GM12878 (cell line): ENCODE measurements at regions not wholly inside any gene's neighbourhood (a gene's known extent, or its start where the extent isn't known, plus 50 kb on each side); places are given as distances from the start of the nearest gene placed in this dataset.

Source experiments
- ATAC-seq: fragments of 200-7000 bp; cut with Tn5 transposase; 3 replicates; pipeline ENCODE4 v1.9.1; 2020; ENCODE audit warnings: mild to moderate bottlenecking, moderate library complexity
- BruUV-seq: library from RNA; stranded (reverse); fragments of 400-500 nt; replicated peaks from 2 replicates; lab custom pipeline; 2021; lab: Mats Ljungman, UMichigan
- CTCF ChIA-PET: fragments of 300-600 bp; sonication (Branson Sonifier 250); formaldehyde crosslinking; extraction: SDS; loops from one replicate; lab custom pipeline; 2021; ENCODE audit warnings: inconsistent platforms; lab: Yijun Ruan, JAX
- POLR2A ChIA-PET: fragments of 350-600 bp; formaldehyde crosslinking; extraction: SDS; loops from one replicate; lab custom pipeline; 2021; ENCODE audit warnings: inconsistent platforms; lab: Charles Lee
- RAD21 ChIA-PET: fragments of 300-600 bp; sonication (Branson Sonifier 250); formaldehyde crosslinking; loops from one replicate; lab custom pipeline; 2023; ENCODE audit warnings: antibody characterized with exemption; ENCODE audit not compliant: unreplicated experiment; lab: Charles Lee
- SMC1A ChIA-PET: fragments of 300-600 bp; sonication (Branson Sonifier 250); formaldehyde crosslinking; loops from one replicate; lab custom pipeline; 2023; ENCODE audit not compliant: unreplicated experiment, uncharacterized antibody; lab: Charles Lee
- DNase-seq: peaks from one replicate; pipeline ENCODE4 v3.0.0-alpha.2; 2011; ENCODE audit warnings: low read depth, low spot score
- FAIRE-seq: peaks from 3 replicates; lab custom pipeline; 2011; peaks lifted over from hg19 to GRCh38; lab: Jason Lieb, UNC
- H2AFZ ChIP-seq: 2 replicates; pipeline ENCODE4 v1.6.0; 2011; ENCODE audit warnings: low read depth, low read length, control low read depth; ENCODE audit not compliant: control insufficient read depth
- H3K27ac ChIP-seq: 2 replicates; pipeline ENCODE4 v1.5.1; 2011; ENCODE audit warnings: control low read depth; ENCODE audit not compliant: control insufficient read depth, insufficient read depth
- H3K27me3 ChIP-seq, 2 experiments: replicated peaks in 1 of 2; 2 replicates each; pipeline versions ENCODE4 v1.6.0 to v1.6.1; 2011; ENCODE audit warnings: low read length in 1 of 2; ENCODE audit not compliant: control insufficient read depth in 2 of 2, insufficient read depth in 2 of 2
- H3K36me3 ChIP-seq, 2 experiments: 2 replicates each; pipeline ENCODE4 v1.5.1; 2011; ENCODE audit warnings: low read length in 1 of 2; ENCODE audit not compliant: control insufficient read depth in 2 of 2, insufficient read depth in 2 of 2
- H3K4me1 ChIP-seq: 2 replicates; pipeline ENCODE4 v1.6.1; 2011; ENCODE audit warnings: mild to moderate bottlenecking, low read length, moderate library complexity, mixed read lengths; ENCODE audit not compliant: control insufficient read depth, insufficient read depth
- H3K4me2 ChIP-seq: 2 replicates; pipeline ENCODE4 v1.6.0; 2011; ENCODE audit warnings: control low read depth; ENCODE audit not compliant: control insufficient read depth, insufficient read depth
- H3K4me3 ChIP-seq: fragments of 200-600 bp; sonication (generic); 2 replicates; pipeline ENCODE4 v1.5.1; 2016
- H3K79me2 ChIP-seq: 2 replicates; pipeline ENCODE4 v1.6.0; 2011; ENCODE audit warnings: low read length; ENCODE audit not compliant: control insufficient read depth, insufficient read depth
- H3K9ac ChIP-seq: 2 replicates; pipeline ENCODE4 v1.8.0; 2011; ENCODE audit warnings: low read length, control low read depth, mixed read lengths; ENCODE audit not compliant: control insufficient read depth, insufficient read depth
- H3K9me3 ChIP-seq: replicated peaks from 3 replicates; pipeline ENCODE4 v1.5.1; 2011; ENCODE audit warnings: mild to moderate bottlenecking, low read length; ENCODE audit not compliant: control insufficient read depth, insufficient read depth
- H4K20me1 ChIP-seq: 2 replicates; pipeline ENCODE4 v1.6.0; 2011; ENCODE audit not compliant: control insufficient read depth, insufficient read depth
- ASH2L ChIP-seq: fragments of 300-600, 200-600 bp; sonication (generic); IDR thresholded peaks from 2 replicates; pipeline ENCODE4 v1.6.1; 2017; ENCODE audit warnings: low read depth, mild to moderate bottlenecking, borderline replicate concordance
- ATF7 ChIP-seq: fragments of 450-650 bp; IDR thresholded peaks from 2 replicates; pipeline ENCODE4 v1.6.1; 2016; ENCODE audit warnings: low read depth, mild to moderate bottlenecking
- BRCA1 ChIP-seq: IDR thresholded peaks from 2 replicates; pipeline ENCODE4 v1.6.1; 2011; ENCODE audit warnings: low read depth, low read length, improper control_type of control experiment
- CBFB ChIP-seq: IDR thresholded peaks from 2 replicates; pipeline ENCODE4 v1.6.1; 2016; ENCODE audit warnings: antibody characterized with exemption, low read depth
- CBX5 ChIP-seq: sonication (generic); IDR thresholded peaks from 2 replicates; pipeline ENCODE4 v1.6.1; 2016; ENCODE audit warnings: low read depth, moderate library complexity, mild to moderate bottlenecking, inconsistent platforms
- FOXM1 ChIP-seq: IDR thresholded peaks from 2 replicates; pipeline ENCODE4 v1.6.1; 2012; ENCODE audit warnings: low read depth, mild to moderate bottlenecking, inconsistent platforms, low read length, moderate library complexity
- JUND ChIP-seq: IDR thresholded peaks from 2 replicates; pipeline ENCODE4 v1.6.1; 2012; ENCODE audit warnings: low read depth, mild to moderate bottlenecking, low read length, improper control_type of control experiment, moderate library complexity
- NFIC ChIP-seq: IDR thresholded peaks from 2 replicates; pipeline ENCODE4 v1.6.1; 2012; ENCODE audit warnings: low read depth, mild to moderate bottlenecking, inconsistent platforms, low read length, moderate library complexity
- RUNX3 ChIP-seq: IDR thresholded peaks from 2 replicates; pipeline ENCODE4 v1.6.1; 2012; ENCODE audit warnings: low read length, inconsistent platforms
- STAT1 ChIP-seq: fragments of 450-650 bp; conservative IDR thresholded peaks from 2 replicates; pipeline ENCODE4 v1.6.1; 2014; ENCODE audit warnings: antibody characterized with exemption, mild to moderate bottlenecking
- WRNIP1 ChIP-seq: IDR thresholded peaks from 2 replicates; pipeline ENCODE4 v1.6.1; 2011; ENCODE audit warnings: low read depth, low read length, improper control_type of control experiment, borderline replicate concordance
- YBX1 ChIP-seq: fragments of 450-650 bp; IDR thresholded peaks from 2 replicates; pipeline ENCODE4 v1.6.1; 2016; ENCODE audit warnings: antibody characterized with exemption
- ZNF207 ChIP-seq: fragments of 450-650 bp; IDR thresholded peaks from 2 replicates; pipeline ENCODE4 v1.6.1; 2014; ENCODE audit warnings: antibody characterized with exemption, mild to moderate bottlenecking, borderline replicate concordance
- in situ Hi-C: fragments of 300-500 bp; cut with MboI; formaldehyde crosslinking; loops from 9 replicates; pipeline ENCODE4 v1.14.3; 2018; ENCODE audit warnings: mixed read lengths
- intact Hi-C: fragments of 100-400 bp; cut with micrococcal nuclease; formaldehyde crosslinking; loops from one replicate; pipeline ENCODE4 v1.14.2; 2022; ENCODE audit not compliant: unreplicated experiment
- TF ChIP-seq, protein P1 (sequence below): fragments of 450-650 bp; IDR thresholded peaks from 2 replicates; pipeline ENCODE4 v1.6.1; 2017; ENCODE audit warnings: low read depth, mild to moderate bottlenecking, moderate library complexity
- TF ChIP-seq, protein P2 (sequence below): IDR thresholded peaks from 2 replicates; pipeline ENCODE4 v1.6.1; 2012; ENCODE audit warnings: low read depth, low read length, improper control_type of control experiment
- TF ChIP-seq, protein P3 (sequence below): fragments of 450-650 bp; formaldehyde crosslinking; IDR thresholded peaks from 2 replicates; pipeline ENCODE4 v1.4.0; 2022; ENCODE audit warnings: mild to moderate bottlenecking, moderate library complexity
- TF ChIP-seq, protein P4 (sequence below): fragments of 150-350 bp; IDR thresholded peaks from 2 replicates; pipeline ENCODE4 v1.6.1; 2014; ENCODE audit warnings: mild to moderate bottlenecking, low read depth, low read length

DNA sequence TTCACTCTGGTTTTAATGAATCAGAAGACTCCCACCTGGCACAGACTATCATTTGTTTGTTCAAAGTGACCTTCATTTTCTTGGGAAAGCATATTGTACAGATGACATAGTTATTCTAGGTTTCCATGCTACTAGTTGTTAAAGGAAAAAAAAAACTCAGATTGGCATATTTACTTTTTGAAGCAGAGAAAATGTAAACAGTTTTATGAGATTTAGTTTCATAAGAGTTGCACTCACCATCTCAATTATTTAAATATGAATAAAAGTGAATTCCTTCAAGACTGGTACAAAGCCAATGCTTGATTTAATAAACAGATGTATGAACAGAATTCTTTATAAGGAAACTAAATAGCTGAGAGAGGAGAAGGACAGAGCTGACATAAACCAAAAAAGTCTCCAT lies 280.3 kb upstream of the UGT8 start:
- POLR2A ChIA-PET: no interaction called here
- H3K79me2 ChIP-seq: no peaks in the 10 kb centered on the region
- H3K9me3 ChIP-seq: no peaks in the 10 kb centered on the region
- no TSS peak for BruUV-seq
- H3K4me3 ChIP-seq: no peak overlapping the region
- no peaks in the 10 kb centered on the region for H3K36me3 ChIP-seq
- no peak overlapping the region for H3K4me2 ChIP-seq
- FAIRE-seq (no peak), DNase-seq (no peak), ATAC-seq (no peak)
- RAD21 ChIA-PET: no interaction called here
- no peak overlapping the region for H2AFZ ChIP-seq
- CTCF ChIA-PET: interaction anchor here (1.0 kb wide), 1 partner anchor 21 kb away, joined by 3 read pairs; no protein-coding TSS in a partner anchor
- intact Hi-C loops (no loop called here), in situ Hi-C loops (no loop called here)
- SMC1A ChIA-PET: interaction anchor here (1.1 kb wide), 1 partner anchor 13 kb away, joined by 3 read pairs; no protein-coding TSS in a partner anchor
- H3K9ac ChIP-seq: no peak overlapping the region
- H3K27me3 ChIP-seq: no peaks in the 10 kb centered on the region
- no peaks in the 10 kb centered on the region for H4K20me1 ChIP-seq
- H3K4me1 ChIP-seq: no peaks in the 10 kb centered on the region
- H3K27ac ChIP-seq: no peak overlapping the region
- TF ChIP-seq ASH2L (no peak), RUNX3 (no peak), STAT1 (no peak), YBX1 (no peak), ZNF207 (no peak), ATF7 (no peak), NFIC (no peak), BRCA1 (no peak), CBFB (no peak), JUND (no peak), CBX5 (no peak), WRNIP1 (no peak), FOXM1 (no peak)
- TF ChIP-seq, protein P1, sequence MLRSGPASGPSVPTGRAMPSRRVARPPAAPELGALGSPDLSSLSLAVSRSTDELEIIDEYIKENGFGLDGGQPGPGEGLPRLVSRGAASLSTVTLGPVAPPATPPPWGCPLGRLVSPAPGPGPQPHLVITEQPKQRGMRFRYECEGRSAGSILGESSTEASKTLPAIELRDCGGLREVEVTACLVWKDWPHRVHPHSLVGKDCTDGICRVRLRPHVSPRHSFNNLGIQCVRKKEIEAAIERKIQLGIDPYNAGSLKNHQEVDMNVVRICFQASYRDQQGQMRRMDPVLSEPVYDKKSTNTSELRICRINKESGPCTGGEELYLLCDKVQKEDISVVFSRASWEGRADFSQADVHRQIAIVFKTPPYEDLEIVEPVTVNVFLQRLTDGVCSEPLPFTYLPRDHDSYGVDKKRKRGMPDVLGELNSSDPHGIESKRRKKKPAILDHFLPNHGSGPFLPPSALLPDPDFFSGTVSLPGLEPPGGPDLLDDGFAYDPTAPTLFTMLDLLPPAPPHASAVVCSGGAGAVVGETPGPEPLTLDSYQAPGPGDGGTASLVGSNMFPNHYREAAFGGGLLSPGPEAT: no peak
- TF ChIP-seq, protein P2, sequence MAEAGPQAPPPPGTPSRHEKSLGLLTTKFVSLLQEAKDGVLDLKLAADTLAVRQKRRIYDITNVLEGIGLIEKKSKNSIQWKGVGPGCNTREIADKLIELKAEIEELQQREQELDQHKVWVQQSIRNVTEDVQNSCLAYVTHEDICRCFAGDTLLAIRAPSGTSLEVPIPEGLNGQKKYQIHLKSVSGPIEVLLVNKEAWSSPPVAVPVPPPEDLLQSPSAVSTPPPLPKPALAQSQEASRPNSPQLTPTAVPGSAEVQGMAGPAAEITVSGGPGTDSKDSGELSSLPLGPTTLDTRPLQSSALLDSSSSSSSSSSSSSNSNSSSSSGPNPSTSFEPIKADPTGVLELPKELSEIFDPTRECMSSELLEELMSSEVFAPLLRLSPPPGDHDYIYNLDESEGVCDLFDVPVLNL: no peak
- TF ChIP-seq, protein P3, sequence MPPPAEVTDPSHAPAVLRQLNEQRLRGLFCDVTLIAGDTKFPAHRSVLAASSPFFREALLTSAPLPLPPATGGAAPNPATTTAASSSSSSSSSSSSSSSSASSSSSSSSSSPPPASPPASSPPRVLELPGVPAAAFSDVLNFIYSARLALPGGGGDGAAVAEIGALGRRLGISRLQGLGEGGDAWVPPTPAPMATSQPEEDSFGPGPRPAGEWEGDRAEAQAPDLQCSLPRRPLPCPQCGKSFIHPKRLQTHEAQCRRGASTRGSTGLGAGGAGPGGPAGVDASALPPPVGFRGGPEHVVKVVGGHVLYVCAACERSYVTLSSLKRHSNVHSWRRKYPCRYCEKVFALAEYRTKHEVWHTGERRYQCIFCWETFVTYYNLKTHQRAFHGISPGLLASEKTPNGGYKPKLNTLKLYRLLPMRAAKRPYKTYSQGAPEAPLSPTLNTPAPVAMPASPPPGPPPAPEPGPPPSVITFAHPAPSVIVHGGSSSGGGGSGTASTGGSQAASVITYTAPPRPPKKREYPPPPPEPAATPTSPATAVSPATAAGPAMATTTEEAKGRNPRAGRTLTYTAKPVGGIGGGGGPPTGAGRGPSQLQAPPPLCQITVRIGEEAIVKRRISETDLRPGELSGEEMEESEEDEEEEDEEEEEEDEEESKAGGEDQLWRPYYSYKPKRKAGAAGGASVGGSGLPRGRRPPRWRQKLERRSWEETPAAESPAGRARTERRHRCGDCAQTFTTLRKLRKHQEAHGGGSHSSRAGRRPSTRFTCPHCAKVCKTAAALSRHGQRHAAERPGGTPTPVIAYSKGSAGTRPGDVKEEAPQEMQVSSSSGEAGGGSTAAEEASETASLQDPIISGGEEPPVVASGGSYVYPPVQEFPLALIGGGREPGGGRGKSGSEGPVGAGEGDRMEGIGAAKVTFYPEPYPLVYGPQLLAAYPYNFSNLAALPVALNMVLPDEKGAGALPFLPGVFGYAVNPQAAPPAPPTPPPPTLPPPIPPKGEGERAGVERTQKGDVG (CRISPR knock-in tag): no peak
- TF ChIP-seq, protein P4, sequence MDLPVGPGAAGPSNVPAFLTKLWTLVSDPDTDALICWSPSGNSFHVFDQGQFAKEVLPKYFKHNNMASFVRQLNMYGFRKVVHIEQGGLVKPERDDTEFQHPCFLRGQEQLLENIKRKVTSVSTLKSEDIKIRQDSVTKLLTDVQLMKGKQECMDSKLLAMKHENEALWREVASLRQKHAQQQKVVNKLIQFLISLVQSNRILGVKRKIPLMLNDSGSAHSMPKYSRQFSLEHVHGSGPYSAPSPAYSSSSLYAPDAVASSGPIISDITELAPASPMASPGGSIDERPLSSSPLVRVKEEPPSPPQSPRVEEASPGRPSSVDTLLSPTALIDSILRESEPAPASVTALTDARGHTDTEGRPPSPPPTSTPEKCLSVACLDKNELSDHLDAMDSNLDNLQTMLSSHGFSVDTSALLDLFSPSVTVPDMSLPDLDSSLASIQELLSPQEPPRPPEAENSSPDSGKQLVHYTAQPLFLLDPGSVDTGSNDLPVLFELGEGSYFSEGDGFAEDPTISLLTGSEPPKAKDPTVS: no peak
